Type B pancreatic cell (in vitro differentiated cells): ENCODE measurements at regions not wholly inside any gene's neighbourhood (a gene's known extent, or its start where the extent isn't known, plus 50 kb on each side); places are given as distances from the start of the nearest gene placed in this dataset.

Experiments used
- DNase-seq: peaks from one replicate; pipeline ENCODE4 v3.0.0; 2021; ENCODE audit warnings: mixed read lengths; ENCODE audit not compliant: unreplicated experiment; ENCODE audit errors: extremely low spot score
- H3K27ac Mint-ChIP-seq: 2 replicates; pipeline ENCODE4 v1.8.0; 2021; ENCODE audit warnings: mild to moderate bottlenecking, mixed read lengths
- H3K27me3 Mint-ChIP-seq: 2 replicates; pipeline ENCODE4 v1.8.0; 2021; ENCODE audit warnings: mixed read lengths
- H3K36me3 Mint-ChIP-seq: 2 replicates; pipeline ENCODE4 v1.8.0; 2021; ENCODE audit warnings: mixed read lengths
- H3K4me1 Mint-ChIP-seq: one replicate; pipeline ENCODE4 v1.8.0; 2021; ENCODE audit warnings: mixed read lengths; ENCODE audit not compliant: unreplicated experiment
- H3K4me3 Mint-ChIP-seq: 2 replicates; pipeline ENCODE4 v1.8.0; 2021; ENCODE audit warnings: mild to moderate bottlenecking, mixed read lengths
- H3K9me3 Mint-ChIP-seq: 2 replicates; pipeline ENCODE4 v1.8.0; 2021; ENCODE audit warnings: mixed read lengths
- TF ChIP-seq, protein P1 (sequence below): fragments of 200-600 bp; sonication (generic); conservative IDR thresholded peaks from 2 replicates; pipeline ENCODE4 v1.5.0; 2021; ENCODE audit warnings: antibody characterized with exemption, mild to moderate bottlenecking

DNA sequence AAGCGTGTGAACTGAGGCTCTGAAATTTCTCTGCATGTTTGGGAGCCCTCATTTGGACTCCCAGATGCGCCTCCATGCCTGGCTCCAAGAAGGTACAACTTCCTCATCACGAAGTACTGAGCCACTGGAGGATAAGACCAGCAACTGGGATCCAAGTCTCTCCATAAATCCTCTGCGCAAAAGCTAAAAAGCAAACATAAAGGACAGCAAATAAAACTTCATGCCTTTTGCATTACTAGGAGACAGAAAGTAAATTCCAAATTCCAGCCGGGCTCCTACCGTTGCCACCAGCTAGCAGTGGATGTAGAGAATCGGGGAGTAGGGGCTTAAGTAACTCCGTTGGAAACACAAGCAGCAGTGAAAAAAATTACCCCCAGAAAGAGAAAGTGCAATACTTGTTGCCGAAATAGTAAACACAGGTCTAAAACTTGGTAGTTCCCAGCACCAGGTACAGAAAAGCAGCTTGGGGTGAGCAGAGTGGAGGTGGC, 477.1 kb upstream of the TENM3 start:
- H3K27ac Mint-ChIP-seq, result no peak overlapping the region

GRCh38 chr4:181770971-181771370, 472.2 kb upstream of the TENM3 start:
- no peak overlapping the region for H3K27ac Mint-ChIP-seq
- H3K27me3 Mint-ChIP-seq, result no peaks in the 10 kb centered on the region

More for the DNA sequence above, 477.1 kb upstream of the TENM3 start:
- Mint-ChIP-seq H3K36me3 (no peaks in the 10 kb centered on the region), H3K4me1 (no peaks in the 10 kb centered on the region), H3K4me3 (no peak overlapping the region), H3K27me3 (peaks cover 3% of the 10 kb centered on the region), H3K9me3 (no peaks in the 10 kb centered on the region)
- DNase-seq, result no peak
- TF ChIP-seq, protein P1, sequence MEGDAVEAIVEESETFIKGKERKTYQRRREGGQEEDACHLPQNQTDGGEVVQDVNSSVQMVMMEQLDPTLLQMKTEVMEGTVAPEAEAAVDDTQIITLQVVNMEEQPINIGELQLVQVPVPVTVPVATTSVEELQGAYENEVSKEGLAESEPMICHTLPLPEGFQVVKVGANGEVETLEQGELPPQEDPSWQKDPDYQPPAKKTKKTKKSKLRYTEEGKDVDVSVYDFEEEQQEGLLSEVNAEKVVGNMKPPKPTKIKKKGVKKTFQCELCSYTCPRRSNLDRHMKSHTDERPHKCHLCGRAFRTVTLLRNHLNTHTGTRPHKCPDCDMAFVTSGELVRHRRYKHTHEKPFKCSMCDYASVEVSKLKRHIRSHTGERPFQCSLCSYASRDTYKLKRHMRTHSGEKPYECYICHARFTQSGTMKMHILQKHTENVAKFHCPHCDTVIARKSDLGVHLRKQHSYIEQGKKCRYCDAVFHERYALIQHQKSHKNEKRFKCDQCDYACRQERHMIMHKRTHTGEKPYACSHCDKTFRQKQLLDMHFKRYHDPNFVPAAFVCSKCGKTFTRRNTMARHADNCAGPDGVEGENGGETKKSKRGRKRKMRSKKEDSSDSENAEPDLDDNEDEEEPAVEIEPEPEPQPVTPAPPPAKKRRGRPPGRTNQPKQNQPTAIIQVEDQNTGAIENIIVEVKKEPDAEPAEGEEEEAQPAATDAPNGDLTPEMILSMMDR, result no peak

DNA sequence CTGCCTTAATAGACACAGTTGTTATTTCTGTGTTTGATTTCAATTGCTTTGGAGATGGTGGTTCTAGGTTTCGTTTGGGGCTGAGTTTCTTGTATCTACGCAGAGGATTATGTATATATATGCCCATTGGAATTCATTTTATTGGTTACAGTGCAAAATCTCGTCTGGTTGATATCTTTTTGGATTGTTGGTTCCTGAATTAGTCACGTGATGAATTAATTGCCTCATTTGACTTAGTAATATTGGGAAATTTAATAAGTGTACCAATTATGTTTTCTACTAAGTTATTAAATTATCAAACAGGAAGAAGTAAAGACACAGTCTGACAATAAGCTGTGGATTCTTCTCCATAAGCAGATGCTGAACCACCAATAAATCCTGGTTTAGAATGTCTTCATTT, 467.9 kb upstream of the TENM3 start:
- no peak for DNase-seq
- Mint-ChIP-seq H3K36me3 (no peaks in the 10 kb centered on the region), H3K4me1 (no peaks in the 10 kb centered on the region), H3K27ac (no peak overlapping the region), H3K9me3 (peaks cover 5% of the 10 kb centered on the region), H3K4me3 (no peak overlapping the region), H3K27me3 (no peaks in the 10 kb centered on the region)
- TF ChIP-seq, protein P1, result no peak

More at GRCh38 chr4:181770971-181771370, 472.2 kb upstream of the TENM3 start:
- no peak overlapping the region for H3K4me3 Mint-ChIP-seq
- DNase-seq, result no peak
- TF ChIP-seq, protein P1, result no peak
- peaks cover 3% of the 10 kb centered on the region for H3K9me3 Mint-ChIP-seq
- no peaks in the 10 kb centered on the region for H3K4me1 Mint-ChIP-seq
- H3K36me3 Mint-ChIP-seq, result no peaks in the 10 kb centered on the region

GRCh38 chr4:181776264-181777054, 466.7 kb upstream of the TENM3 start:
- no peak overlapping the region for H3K4me3 Mint-ChIP-seq
- no peak overlapping the region for H3K27ac Mint-ChIP-seq
- DNase-seq, result no peak
- no peaks in the 10 kb centered on the region for H3K36me3 Mint-ChIP-seq
- TF ChIP-seq, protein P1, result no peak
- no peaks in the 10 kb centered on the region for H3K4me1 Mint-ChIP-seq
- peaks cover 5% of the 10 kb centered on the region for H3K9me3 Mint-ChIP-seq
- no peaks in the 10 kb centered on the region for H3K27me3 Mint-ChIP-seq

GRCh38 chr4:181777518-181777917, 465.7 kb upstream of the TENM3 start:
- Mint-ChIP-seq H3K36me3 (no peaks in the 10 kb centered on the region), H3K4me3 (no peak overlapping the region), H3K9me3 (peaks cover 5% of the 10 kb centered on the region), H3K4me1 (no peaks in the 10 kb centered on the region), H3K27me3 (no peaks in the 10 kb centered on the region), H3K27ac (no peak overlapping the region)
- DNase-seq, result no peak
- TF ChIP-seq, protein P1, result no peak
